H9 (cell line): ENCODE measurements at regions not wholly inside any gene's neighbourhood (a gene's known extent, or its start where the extent isn't known, plus 50 kb on each side); places are given as distances from the start of the nearest gene placed in this dataset.

Experiments
- DNase-seq: peaks from one replicate; pipeline ENCODE4 v3.0.0-alpha.2; 2017
- H2AFZ ChIP-seq: one replicate; pipeline ENCODE4 v1.6.1; 2013; ENCODE audit warnings: mild to moderate bottlenecking, low read length, control low read depth, moderate library complexity
- H2AK5ac ChIP-seq: 2 replicates; pipeline ENCODE4 v1.6.1; 2013; ENCODE audit warnings: low read length, control low read depth, mixed read lengths; ENCODE audit not compliant: insufficient read length
- H2BK120ac ChIP-seq: one replicate; pipeline ENCODE4 v1.6.1; 2013; ENCODE audit warnings: low read depth, mild to moderate bottlenecking, low read length, control low read depth, inconsistent platforms; ENCODE audit not compliant: poor library complexity, severe bottlenecking
- H2BK12ac ChIP-seq: 2 replicates; pipeline ENCODE4 v1.6.1; 2013; ENCODE audit warnings: low read length, control low read depth, mixed read lengths, low read depth; ENCODE audit not compliant: insufficient read length
- H2BK15ac ChIP-seq: 2 replicates; pipeline ENCODE4 v1.6.1; 2013; ENCODE audit warnings: low read depth, low read length, control low read depth
- H2BK20ac ChIP-seq: one replicate; pipeline ENCODE4 v1.6.1; 2013; ENCODE audit warnings: low read depth, mild to moderate bottlenecking, low read length, control low read depth, inconsistent platforms; ENCODE audit not compliant: poor library complexity, severe bottlenecking
- H2BK5ac ChIP-seq: 2 replicates; pipeline ENCODE4 v1.6.1; 2013; ENCODE audit warnings: low read length, control low read depth, mixed read lengths; ENCODE audit not compliant: insufficient read length
- H3K14ac ChIP-seq: 2 replicates; pipeline ENCODE4 v1.6.1; 2013; ENCODE audit warnings: low read length, control low read depth; ENCODE audit not compliant: insufficient read depth
- H3K18ac ChIP-seq: 2 replicates; pipeline ENCODE4 v1.6.1; 2013; ENCODE audit warnings: low read depth, mild to moderate bottlenecking, mixed read lengths, low read length, control low read depth; ENCODE audit not compliant: insufficient read length
- H3K23ac ChIP-seq: 2 replicates; pipeline ENCODE4 v1.6.1; 2013; ENCODE audit warnings: low read length, control low read depth, mixed read lengths, low read depth; ENCODE audit not compliant: insufficient read length
- H3K23me2 ChIP-seq: 2 replicates; pipeline ENCODE4 v1.6.1; 2013; ENCODE audit warnings: low read depth, mild to moderate bottlenecking, mixed read lengths, low read length, control low read depth; ENCODE audit not compliant: insufficient read length, poor library complexity, severe bottlenecking
- H3K27ac ChIP-seq: 2 replicates; pipeline ENCODE4 v1.5.1; 2013; ENCODE audit warnings: low read length, control low read depth, mixed read lengths, low read depth; ENCODE audit not compliant: insufficient read length
- H3K27me3 ChIP-seq: 2 replicates; pipeline ENCODE4 v1.6.1; 2013; ENCODE audit warnings: low read length, control low read depth, inconsistent platforms; ENCODE audit not compliant: insufficient read depth
- H3K4ac ChIP-seq: 2 replicates; pipeline ENCODE4 v1.6.1; 2013; ENCODE audit warnings: low read depth, mild to moderate bottlenecking, control low read depth, inconsistent platforms, low read length, moderate library complexity
- H3K4me1 ChIP-seq: 2 replicates; pipeline ENCODE4 v1.6.1; 2013; ENCODE audit warnings: low read length, control low read depth, inconsistent platforms; ENCODE audit not compliant: insufficient read depth
- H3K4me2 ChIP-seq: 2 replicates; pipeline ENCODE4 v1.6.1; 2013; ENCODE audit warnings: low read length, control low read depth, mixed read lengths; ENCODE audit not compliant: insufficient read length, insufficient read depth
- H3K56ac ChIP-seq: 2 replicates; pipeline ENCODE4 v1.6.1; 2013; ENCODE audit warnings: low read depth, mild to moderate bottlenecking, mixed read lengths, low read length, control low read depth; ENCODE audit not compliant: insufficient read length
- H3K79me1 ChIP-seq: 2 replicates; pipeline ENCODE4 v1.6.1; 2013; ENCODE audit warnings: low read depth, mild to moderate bottlenecking, moderate library complexity, low read length, control low read depth, inconsistent platforms; ENCODE audit not compliant: insufficient read depth, poor library complexity, severe bottlenecking
- H3K79me2 ChIP-seq: 2 replicates; pipeline ENCODE4 v1.6.1; 2013; ENCODE audit warnings: low read length, control low read depth, inconsistent platforms; ENCODE audit not compliant: insufficient read depth
- H3K9ac ChIP-seq: 2 replicates; pipeline ENCODE4 v1.6.1; 2013; ENCODE audit warnings: low read length, control low read depth, mixed read lengths; ENCODE audit not compliant: insufficient read length; ENCODE audit errors: extremely low read depth
- H3K9me3 ChIP-seq: one replicate; pipeline ENCODE4 v1.6.1; 2013; ENCODE audit warnings: low read depth, low read length, inconsistent platforms; ENCODE audit not compliant: control insufficient read depth
- H3T11ph ChIP-seq: one replicate; pipeline ENCODE4 v1.6.1; 2013; ENCODE audit warnings: mild to moderate bottlenecking, low read length, control low read depth, inconsistent platforms
- H4K20me1 ChIP-seq: one replicate; pipeline ENCODE4 v1.6.1; 2013; ENCODE audit not compliant: control insufficient read depth, insufficient read length, insufficient read depth
- H4K5ac ChIP-seq: 2 replicates; pipeline ENCODE4 v1.6.1; 2013; ENCODE audit warnings: low read depth, mild to moderate bottlenecking, mixed read lengths, low read length, control low read depth; ENCODE audit not compliant: insufficient read length
- H4K8ac ChIP-seq: replicated peaks from 2 replicates; pipeline ENCODE4 v1.6.1; 2013; ENCODE audit warnings: low read length, control low read depth, mixed read lengths, low read depth; ENCODE audit not compliant: insufficient read length
- H4K91ac ChIP-seq: 2 replicates; pipeline ENCODE4 v1.6.1; 2013; ENCODE audit warnings: low read depth, mild to moderate bottlenecking, moderate library complexity, mixed read lengths, low read length, control low read depth; ENCODE audit not compliant: insufficient read length
- H3K27ac Mint-ChIP-seq, 3 experiments: 2 replicates in 2 of 3; 3 replicates in 1 of 3; pipeline ENCODE4 v1.8.0; 2020 to 2021; ENCODE audit warnings: mixed read lengths in 3 of 3, mild to moderate bottlenecking in 1 of 3, moderate library complexity in 1 of 3
- H3K27me3 Mint-ChIP-seq: 2 replicates; pipeline ENCODE4 v1.8.0; 2021; ENCODE audit warnings: low read depth, mild to moderate bottlenecking, moderate library complexity, mixed read lengths
- H3K36me3 Mint-ChIP-seq, 3 experiments: 2 replicates in 2 of 3; 3 replicates in 1 of 3; pipeline ENCODE4 v1.8.0; 2020 to 2021; ENCODE audit warnings: low read depth in 3 of 3, mixed read lengths in 3 of 3; ENCODE audit not compliant: insufficient read depth in 1 of 3
- H3K4me1 Mint-ChIP-seq, 2 experiments: 2 replicates each; pipeline ENCODE4 v1.8.0; 2020; ENCODE audit warnings: mixed read lengths in 2 of 2
- H3K4me3 Mint-ChIP-seq, 2 experiments: 2 replicates in 1 of 2; 3 replicates in 1 of 2; pipeline ENCODE4 v1.8.0; 2020 to 2021; ENCODE audit warnings: mild to moderate bottlenecking in 2 of 2, mixed read lengths in 2 of 2, moderate library complexity in 1 of 2
- H3K9me3 Mint-ChIP-seq, 2 experiments: 2 replicates in 1 of 2; 3 replicates in 1 of 2; pipeline ENCODE4 v1.8.0; 2020; ENCODE audit warnings: mild to moderate bottlenecking in 2 of 2, mixed read lengths in 2 of 2, moderate library complexity in 1 of 2
- WGBS: extraction: QIAGEN DNeasy Blood & Tissue Kit; methylation state at CpG from one replicate; pipeline ENCODE4 v1.1.7; 2013; ENCODE audit warnings: missing lambda C conversion rate, low lambda C conversion rate, mixed read lengths; ENCODE audit not compliant: insufficient read length; ENCODE audit errors: extremely low coverage; 5-methylcytosine and 5-hydroxymethylcytosine counted together
- TF ChIP-seq, protein P1 (sequence below): fragments of 200-600 bp; sonication (generic); conservative IDR thresholded peaks from 3 replicates; pipeline ENCODE4 v1.8.0; 2021; ENCODE audit warnings: antibody characterized with exemption, mild to moderate bottlenecking

DNA sequence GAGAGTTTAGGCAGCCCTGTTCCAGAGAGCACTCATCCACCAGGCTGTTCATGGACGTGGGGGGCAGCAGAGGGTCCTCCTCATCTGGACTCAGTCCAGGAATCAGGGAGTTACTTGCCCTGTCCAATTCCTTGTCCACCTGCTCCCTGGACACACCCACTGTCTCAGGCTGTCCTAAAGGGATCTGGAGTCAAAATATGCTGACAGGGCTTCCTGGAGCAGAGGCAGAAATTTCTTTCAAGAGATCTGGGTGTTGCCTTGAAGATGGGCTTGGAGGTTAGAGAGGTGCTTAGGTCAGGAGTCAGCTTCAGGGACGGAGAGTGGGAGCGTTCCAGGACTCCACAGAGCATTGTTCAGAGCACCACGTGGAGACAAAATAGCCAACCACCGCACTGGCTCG lies 65.8 kb upstream of the SHISA2 start:
- Histone ChIP-seq H2BK12ac (no peak overlapping the region), H2AFZ (no peak overlapping the region), H2BK120ac (no peak overlapping the region), H3K56ac (no peak overlapping the region), H4K91ac (no peak overlapping the region), H3K27me3 (no peaks in the 10 kb centered on the region), H3K4ac (no peak overlapping the region), H4K5ac (no peak overlapping the region), H2BK15ac (no peak overlapping the region), H3K4me1 (no peaks in the 10 kb centered on the region), H3K9ac (no peak overlapping the region), H4K20me1 (no peaks in the 10 kb centered on the region), H3K9me3 (no peaks in the 10 kb centered on the region), H3K23me2 (no peaks in the 10 kb centered on the region), H3K18ac (no peak overlapping the region), H2AK5ac (no peak overlapping the region), H3K14ac (no peak overlapping the region; the same call in 1 of the 2 replicates), H2BK20ac (no peak overlapping the region), H2BK5ac (no peak overlapping the region), H3K27ac (no peak overlapping the region), H3K4me2 (no peak overlapping the region), H3K79me2 (no peaks in the 10 kb centered on the region), H3T11ph (no peak overlapping the region), H4K8ac (no peak overlapping the region), H3K23ac (no peak overlapping the region), H3K79me1 (no peaks in the 10 kb centered on the region)
- Mint-ChIP-seq H3K27me3 (no peaks in the 10 kb centered on the region; the same call in 1 of the 2 replicates), H3K9me3 (no peaks in the 10 kb centered on the region; a peak in 1 of 5 replicates), H3K27ac (no peak overlapping the region), H3K4me1 (no peaks in the 10 kb centered on the region), H3K36me3 (no peaks in the 10 kb centered on the region), H3K4me3 (no peak overlapping the region)
- WGBS: no CpG with 5 or more reads among the region's 6 CpGs
- TF ChIP-seq, protein P1, sequence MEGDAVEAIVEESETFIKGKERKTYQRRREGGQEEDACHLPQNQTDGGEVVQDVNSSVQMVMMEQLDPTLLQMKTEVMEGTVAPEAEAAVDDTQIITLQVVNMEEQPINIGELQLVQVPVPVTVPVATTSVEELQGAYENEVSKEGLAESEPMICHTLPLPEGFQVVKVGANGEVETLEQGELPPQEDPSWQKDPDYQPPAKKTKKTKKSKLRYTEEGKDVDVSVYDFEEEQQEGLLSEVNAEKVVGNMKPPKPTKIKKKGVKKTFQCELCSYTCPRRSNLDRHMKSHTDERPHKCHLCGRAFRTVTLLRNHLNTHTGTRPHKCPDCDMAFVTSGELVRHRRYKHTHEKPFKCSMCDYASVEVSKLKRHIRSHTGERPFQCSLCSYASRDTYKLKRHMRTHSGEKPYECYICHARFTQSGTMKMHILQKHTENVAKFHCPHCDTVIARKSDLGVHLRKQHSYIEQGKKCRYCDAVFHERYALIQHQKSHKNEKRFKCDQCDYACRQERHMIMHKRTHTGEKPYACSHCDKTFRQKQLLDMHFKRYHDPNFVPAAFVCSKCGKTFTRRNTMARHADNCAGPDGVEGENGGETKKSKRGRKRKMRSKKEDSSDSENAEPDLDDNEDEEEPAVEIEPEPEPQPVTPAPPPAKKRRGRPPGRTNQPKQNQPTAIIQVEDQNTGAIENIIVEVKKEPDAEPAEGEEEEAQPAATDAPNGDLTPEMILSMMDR: no peak
- no peak for DNase-seq
